Choroid plexus epithelial cell (primary cell): ENCODE measurements at regions not wholly inside any gene's neighbourhood (a gene's known extent, or its start where the extent isn't known, plus 50 kb on each side); places are given as distances from the start of the nearest gene placed in this dataset.
"Not testable (repeated sequence)": the region's sequence is repeated elsewhere in the genome, so short reads cannot be mapped to it uniquely, and the experiment has no call there.

Experiments used
- DNase-seq: peaks from one replicate; pipeline ENCODE4 v3.0.0-alpha.2; 2010; ENCODE audit warnings: low read depth
- H3K4me3 ChIP-seq: 2 replicates; pipeline ENCODE4 v1.5.1; 2011; ENCODE audit warnings: low read depth, mild to moderate bottlenecking, control low read depth, low read length, moderate library complexity
- TF ChIP-seq, protein P1 (sequence below): conservative IDR thresholded peaks from 2 replicates; pipeline ENCODE4 v1.5.1; 2011; ENCODE audit warnings: low read depth, mild to moderate bottlenecking, control low read depth, inconsistent platforms, low read length, moderate library complexity

- TF ChIP-seq, protein P1, sequence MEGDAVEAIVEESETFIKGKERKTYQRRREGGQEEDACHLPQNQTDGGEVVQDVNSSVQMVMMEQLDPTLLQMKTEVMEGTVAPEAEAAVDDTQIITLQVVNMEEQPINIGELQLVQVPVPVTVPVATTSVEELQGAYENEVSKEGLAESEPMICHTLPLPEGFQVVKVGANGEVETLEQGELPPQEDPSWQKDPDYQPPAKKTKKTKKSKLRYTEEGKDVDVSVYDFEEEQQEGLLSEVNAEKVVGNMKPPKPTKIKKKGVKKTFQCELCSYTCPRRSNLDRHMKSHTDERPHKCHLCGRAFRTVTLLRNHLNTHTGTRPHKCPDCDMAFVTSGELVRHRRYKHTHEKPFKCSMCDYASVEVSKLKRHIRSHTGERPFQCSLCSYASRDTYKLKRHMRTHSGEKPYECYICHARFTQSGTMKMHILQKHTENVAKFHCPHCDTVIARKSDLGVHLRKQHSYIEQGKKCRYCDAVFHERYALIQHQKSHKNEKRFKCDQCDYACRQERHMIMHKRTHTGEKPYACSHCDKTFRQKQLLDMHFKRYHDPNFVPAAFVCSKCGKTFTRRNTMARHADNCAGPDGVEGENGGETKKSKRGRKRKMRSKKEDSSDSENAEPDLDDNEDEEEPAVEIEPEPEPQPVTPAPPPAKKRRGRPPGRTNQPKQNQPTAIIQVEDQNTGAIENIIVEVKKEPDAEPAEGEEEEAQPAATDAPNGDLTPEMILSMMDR: no peak
- no peak for DNase-seq
- H3K4me3 ChIP-seq: no peak overlapping the region
Observed at GRCh38 chr14:106039400-106039799, 513.0 kb downstream of the TMEM121 start.

GRCh38 chr14:106044515-106044914, 518.1 kb downstream of the TMEM121 start:
- no peak for DNase-seq
- no peak overlapping the region for H3K4me3 ChIP-seq
- TF ChIP-seq, protein P1: no peak

DNA sequence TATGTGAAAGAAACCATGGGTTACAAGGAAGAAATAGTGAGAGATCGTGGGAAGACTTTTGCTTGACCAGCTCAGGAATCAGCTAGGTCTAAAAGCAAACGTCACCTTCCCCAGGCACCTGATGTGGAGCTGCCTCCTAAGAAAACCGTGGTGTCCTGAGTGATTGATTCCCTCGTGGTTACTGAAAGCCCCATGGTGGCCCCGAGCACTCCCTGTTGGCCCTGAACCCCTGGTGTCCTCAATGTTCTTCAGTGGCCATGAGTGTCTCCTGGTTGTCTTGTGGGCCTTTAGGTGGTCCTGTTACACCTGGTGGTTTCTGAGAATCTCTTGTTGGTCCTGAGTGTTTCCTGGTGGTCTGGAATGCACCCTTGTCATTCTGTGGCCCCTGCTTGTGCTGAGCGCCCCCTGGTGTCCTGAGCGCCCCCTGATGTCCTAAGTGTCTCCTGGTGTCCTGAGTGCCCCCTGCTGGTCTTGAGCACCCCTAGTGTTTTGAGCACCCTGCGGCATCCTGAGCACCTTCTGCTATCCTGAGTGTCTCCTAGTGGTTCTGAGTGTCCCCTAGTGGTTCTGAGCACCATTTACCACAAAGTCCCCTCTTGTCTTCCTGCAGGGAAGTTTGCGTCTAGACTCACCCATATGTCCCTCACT, 518.7 kb downstream of the TMEM121 start:
- DNase-seq: no peak
- no peak overlapping the region for H3K4me3 ChIP-seq
- TF ChIP-seq, protein P1: no peak

DNA sequence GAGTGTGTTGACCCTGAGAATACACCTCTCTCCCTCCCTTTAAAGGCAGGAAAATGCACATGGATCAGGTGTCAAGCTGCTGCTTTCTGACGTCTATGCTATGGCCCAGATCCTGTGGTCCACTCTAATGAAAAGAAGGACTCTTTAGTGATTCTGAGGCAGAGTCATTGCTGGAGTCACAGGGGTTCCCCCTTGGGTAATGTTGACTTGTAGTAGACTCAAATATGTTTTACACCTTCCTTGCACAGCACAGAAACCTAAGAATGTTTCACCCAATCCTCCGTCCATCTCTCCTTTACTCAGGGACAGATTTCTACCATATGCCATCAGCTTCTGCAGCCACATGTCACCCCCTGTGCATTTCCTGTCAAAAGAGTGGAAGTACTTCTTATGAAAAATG, 525.4 kb downstream of the TMEM121 start:
- no peak overlapping the region for H3K4me3 ChIP-seq
- TF ChIP-seq, protein P1: no peak
- no peak for DNase-seq

DNA sequence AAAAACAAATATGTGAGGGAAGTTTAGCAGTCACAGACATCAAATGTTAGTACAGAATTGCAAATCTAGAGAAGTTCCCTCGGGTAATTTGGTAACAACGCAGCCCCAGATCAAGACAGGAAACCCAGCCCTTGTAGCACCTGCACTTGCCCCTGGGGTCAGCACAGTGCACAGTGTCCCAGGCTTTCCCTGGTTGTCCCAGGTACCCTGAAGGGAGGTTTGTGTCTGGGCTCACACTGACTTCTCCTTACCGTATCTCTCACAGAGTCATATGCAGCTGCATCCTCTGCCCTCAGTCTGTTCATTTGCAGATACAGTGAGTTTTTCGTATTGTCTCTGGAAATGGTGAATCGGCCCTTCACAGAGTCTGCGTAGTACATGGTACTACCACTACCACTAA, 528.9 kb downstream of the TMEM121 start:
- no peak overlapping the region for H3K4me3 ChIP-seq
- TF ChIP-seq, protein P1: no peak
- no peak for DNase-seq

GRCh38 chr14:106058342-106058741, 532.0 kb downstream of the TMEM121 start:
- no peak for DNase-seq
- H3K4me3 ChIP-seq: no peak overlapping the region
- TF ChIP-seq, protein P1: no peak

- TF ChIP-seq, protein P1: no peak
- no peak for DNase-seq
- no peak overlapping the region for H3K4me3 ChIP-seq
Observed at GRCh38 chr14:106060276-106060975, 534.0 kb downstream of the TMEM121 start.

- DNase-seq: not testable (repeated sequence)
Observed at GRCh38 chr14:106061877-106062500, 535.6 kb downstream of the TMEM121 start.

More at GRCh38 chr14:106061877-106062500, 535.6 kb downstream of the TMEM121 start:
- H3K4me3 ChIP-seq: not testable (repeated sequence)
